ENCODE measurements at regions not wholly inside any gene's neighbourhood (a gene's known extent, or its start where the extent isn't known, plus 50 kb on each side); places are given as distances from the start of the nearest gene placed in this dataset.

DNA sequence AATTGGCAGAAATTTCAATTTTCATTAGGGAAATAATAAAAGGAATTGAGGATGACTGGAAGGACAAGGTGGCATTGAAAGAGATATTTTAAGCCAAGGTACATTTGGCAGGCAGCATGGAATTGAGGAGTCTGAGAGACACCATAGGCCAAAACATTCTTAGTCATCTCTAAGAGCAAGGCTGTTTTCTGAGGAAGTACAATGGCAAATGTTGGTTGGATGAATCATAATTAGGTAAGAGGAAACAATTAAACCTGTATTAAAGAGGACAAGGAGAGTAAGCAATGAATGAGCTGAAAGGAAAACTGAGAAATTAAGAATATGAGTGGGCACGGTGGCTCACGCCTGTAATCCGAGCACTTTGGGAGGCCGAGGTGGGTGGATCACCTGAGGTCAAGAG lies 86.3 kb downstream of the MRPL32 start:
- TF ChIP-seq EP300 (IDR thresholded peaks at IDR 0.05; ENCODE audit: borderline replicate concordance), result no peak
- no peak for TF ChIP-seq EGR1 (IDR thresholded peaks at IDR 0.05)

All from Ishikawa (cell line).